Transverse colon (tissue), 3 donors: ENCODE measurements at regions not wholly inside any gene's neighbourhood (a gene's known extent, or its start where the extent isn't known, plus 50 kb on each side); places are given as distances from the start of the nearest gene placed in this dataset.

Experiments
- CTCF ChIP-seq, 5 experiments: fragments of 200-600 bp in 3 of 5; fragments of 450-650 bp in 2 of 5; sonication (generic) in 3 of 5; IDR thresholded peaks; 1 replicate in 2 of 5; 2 replicates in 3 of 5; pipeline ENCODE4 v1.5.1; 2016 to 2017; ENCODE audit warnings: antibody characterized with exemption in 5 of 5, inconsistent platforms in 3 of 5, mild to moderate bottlenecking in 2 of 5, moderate library complexity in 1 of 5
- EP300 ChIP-seq: sonication (generic); formaldehyde crosslinking; IDR thresholded peaks from one replicate; pipeline ENCODE4 v1.6.1; 2017; ENCODE audit warnings: antibody characterized with exemption, low read depth
- POLR2A ChIP-seq: fragments of 450-650 bp; IDR thresholded peaks from one replicate; pipeline ENCODE4 v1.6.1; 2016; ENCODE audit warnings: antibody characterized with exemption, mild to moderate bottlenecking, moderate library complexity

- TF ChIP-seq CTCF (IDR thresholded peaks at IDR 0.05) (no peak), POLR2A (no peak), EP300 (no peak)
Observed at GRCh38 chr2:12486205-12487118, 230.3 kb upstream of the TRIB2 start.
